Ramos (cell line): ENCODE measurements at regions not wholly inside any gene's neighbourhood (a gene's known extent, or its start where the extent isn't known, plus 50 kb on each side); places are given as distances from the start of the nearest gene placed in this dataset.

Experiments used
- in situ Hi-C: fragments of 300-500 bp; cut with MboI; formaldehyde crosslinking; loops from one replicate; pipeline ENCODE4 v1.14.3; 2022; ENCODE audit warnings: low sequenced_read_pairs; ENCODE audit not compliant: unreplicated experiment

GRCh38 chr5:128869970-128870369 lies 95.3 kb upstream of the SLC27A6 start:
- in situ Hi-C loops, result no loop called here

GRCh38 chr5:128870373-128870772 lies 94.9 kb upstream of the SLC27A6 start:
- in situ Hi-C loops, result no loop called here

- in situ Hi-C loops, result no loop called here
Observed at GRCh38 chr5:128870923-128871322, 94.4 kb upstream of the SLC27A6 start.

- in situ Hi-C loops, result no loop called here
Observed at GRCh38 chr5:128876569-128877382, 88.5 kb upstream of the SLC27A6 start.

GRCh38 chr5:128877476-128877875 lies 87.8 kb upstream of the SLC27A6 start:
- in situ Hi-C loops, result no loop called here

- in situ Hi-C loops, result no loop called here
Observed at GRCh38 chr5:128881502-128882018, 83.7 kb upstream of the SLC27A6 start.

- in situ Hi-C loops, result no loop called here
Observed at GRCh38 chr5:128885649-128886255, 79.5 kb upstream of the SLC27A6 start.

- in situ Hi-C loops, result no loop called here
Observed at GRCh38 chr5:128895122-128895521, 70.2 kb upstream of the SLC27A6 start.

- in situ Hi-C loops, result no loop called here
Observed at GRCh38 chr5:128896675-128897074, 68.6 kb upstream of the SLC27A6 start.

- in situ Hi-C loops, result no loop called here
Observed at GRCh38 chr5:128903550-128903949, 61.7 kb upstream of the SLC27A6 start.

GRCh38 chr5:128904805-128905567 lies 60.3 kb upstream of the SLC27A6 start:
- in situ Hi-C loops, result no loop called here

GRCh38 chr5:128905568-128906110 lies 59.6 kb upstream of the SLC27A6 start:
- in situ Hi-C loops, result no loop called here

- in situ Hi-C loops, result no loop called here
Observed at GRCh38 chr5:128913551-128913950, 51.7 kb upstream of the SLC27A6 start.
